IPS-18a (cell line): ENCODE measurements at regions not wholly inside any gene's neighbourhood (a gene's known extent, or its start where the extent isn't known, plus 50 kb on each side); places are given as distances from the start of the nearest gene placed in this dataset.

ENCODE experiments used
- H3K27ac ChIP-seq: one replicate; pipeline ENCODE4 v1.5.1; 2013; ENCODE audit warnings: low read length
- H3K27me3 ChIP-seq: one replicate; pipeline ENCODE4 v1.6.1; 2013; ENCODE audit warnings: mild to moderate bottlenecking, low read length; ENCODE audit not compliant: control insufficient read depth, insufficient read depth
- H3K36me3 ChIP-seq: one replicate; pipeline ENCODE4 v1.6.1; 2013; ENCODE audit warnings: low read depth, low read length; ENCODE audit not compliant: control insufficient read depth
- H3K4me1 ChIP-seq: one replicate; pipeline ENCODE4 v1.6.1; 2013; ENCODE audit warnings: low read depth, low read length; ENCODE audit not compliant: control insufficient read depth
- H3K4me3 ChIP-seq: one replicate; pipeline ENCODE4 v1.5.1; 2013; ENCODE audit warnings: low read length
- H3K9ac ChIP-seq: one replicate; pipeline ENCODE4 v1.6.1; 2013; ENCODE audit warnings: mild to moderate bottlenecking, low read length, moderate library complexity
- H3K9me3 ChIP-seq: one replicate; pipeline ENCODE4 v1.6.1; 2013; ENCODE audit warnings: low read depth, low read length; ENCODE audit not compliant: control insufficient read depth

GRCh38 chr9:120110520-120110919, 469.4 kb downstream of the CDK5RAP2 start:
- Histone ChIP-seq H3K27ac (no peak overlapping the region), H3K27me3 (no peaks in the 10 kb centered on the region), H3K9me3 (no peaks in the 10 kb centered on the region), H3K9ac (no peak overlapping the region), H3K4me3 (no peak overlapping the region), H3K4me1 (no peaks in the 10 kb centered on the region), H3K36me3 (no peaks in the 10 kb centered on the region)

GRCh38 chr9:120109242-120109641, 470.7 kb downstream of the CDK5RAP2 start:
- no peaks in the 10 kb centered on the region for H3K9me3 ChIP-seq
- H3K4me3 ChIP-seq: no peak overlapping the region
- no peaks in the 10 kb centered on the region for H3K27me3 ChIP-seq

GRCh38 chr9:120107138-120107537, 472.8 kb downstream of the CDK5RAP2 start:
- no peaks in the 10 kb centered on the region for H3K36me3 ChIP-seq
- H3K9ac ChIP-seq: no peak overlapping the region
- no peak overlapping the region for H3K4me3 ChIP-seq
- H3K4me1 ChIP-seq: no peaks in the 10 kb centered on the region
- H3K9me3 ChIP-seq: no peaks in the 10 kb centered on the region
- no peaks in the 10 kb centered on the region for H3K27me3 ChIP-seq
- no peak overlapping the region for H3K27ac ChIP-seq

More at GRCh38 chr9:120109242-120109641, 470.7 kb downstream of the CDK5RAP2 start:
- no peak overlapping the region for H3K27ac ChIP-seq
- no peak overlapping the region for H3K9ac ChIP-seq
- no peaks in the 10 kb centered on the region for H3K36me3 ChIP-seq
- H3K4me1 ChIP-seq: no peaks in the 10 kb centered on the region

GRCh38 chr9:120104771-120105170, 475.2 kb downstream of the CDK5RAP2 start:
- no peaks in the 10 kb centered on the region for H3K27me3 ChIP-seq
- no peak overlapping the region for H3K27ac ChIP-seq
- H3K4me3 ChIP-seq: no peak overlapping the region
- H3K4me1 ChIP-seq: no peaks in the 10 kb centered on the region
- no peaks in the 10 kb centered on the region for H3K9me3 ChIP-seq
- no peaks in the 10 kb centered on the region for H3K36me3 ChIP-seq
- no peak overlapping the region for H3K9ac ChIP-seq

- no peaks in the 10 kb centered on the region for H3K27me3 ChIP-seq
- no peak overlapping the region for H3K27ac ChIP-seq
- H3K4me3 ChIP-seq: no peak overlapping the region
- H3K36me3 ChIP-seq: no peaks in the 10 kb centered on the region
- H3K9me3 ChIP-seq: no peaks in the 10 kb centered on the region
- H3K9ac ChIP-seq: no peak overlapping the region
- H3K4me1 ChIP-seq: peaks cover 12% of the 10 kb centered on the region
Measured at GRCh38 chr9:120100595-120100994, 479.4 kb downstream of the CDK5RAP2 start.

GRCh38 chr9:120099065-120099464, 480.9 kb downstream of the CDK5RAP2 start:
- H3K36me3 ChIP-seq: no peaks in the 10 kb centered on the region
- peaks cover 12% of the 10 kb centered on the region for H3K4me1 ChIP-seq
- H3K9me3 ChIP-seq: no peaks in the 10 kb centered on the region
- H3K4me3 ChIP-seq: no peak overlapping the region
- no peak overlapping the region for H3K9ac ChIP-seq
- no peaks in the 10 kb centered on the region for H3K27me3 ChIP-seq
- H3K27ac ChIP-seq: no peak overlapping the region

- H3K9me3 ChIP-seq: no peaks in the 10 kb centered on the region
- H3K4me3 ChIP-seq: no peak overlapping the region
- H3K9ac ChIP-seq: no peak overlapping the region
- no peaks in the 10 kb centered on the region for H3K36me3 ChIP-seq
- H3K27me3 ChIP-seq: no peaks in the 10 kb centered on the region
- H3K4me1 ChIP-seq: peaks cover 12% of the 10 kb centered on the region
- no peak overlapping the region for H3K27ac ChIP-seq
Measured at GRCh38 chr9:120098584-120098983, 481.4 kb downstream of the CDK5RAP2 start.

- Histone ChIP-seq H3K36me3 (no peaks in the 10 kb centered on the region), H3K27ac (no peak overlapping the region), H3K4me1 (peaks cover 8% of the 10 kb centered on the region), H3K4me3 (no peak overlapping the region), H3K9ac (no peak overlapping the region), H3K9me3 (no peaks in the 10 kb centered on the region), H3K27me3 (no peaks in the 10 kb centered on the region)
Measured at GRCh38 chr9:120091206-120091605, 488.8 kb downstream of the CDK5RAP2 start.

- Histone ChIP-seq H3K4me3 (no peak overlapping the region), H3K9me3 (no peaks in the 10 kb centered on the region), H3K36me3 (no peaks in the 10 kb centered on the region), H3K27ac (no peak overlapping the region), H3K9ac (no peak overlapping the region), H3K4me1 (peaks cover 8% of the 10 kb centered on the region), H3K27me3 (no peaks in the 10 kb centered on the region)
Measured at GRCh38 chr9:120080849-120081248, 499.1 kb downstream of the CDK5RAP2 start.

- H3K4me1 ChIP-seq: peaks cover 4% of the 10 kb centered on the region
- H3K9ac ChIP-seq: no peak overlapping the region
- H3K27me3 ChIP-seq: no peaks in the 10 kb centered on the region
- H3K27ac ChIP-seq: no peak overlapping the region
- H3K9me3 ChIP-seq: no peaks in the 10 kb centered on the region
- no peak overlapping the region for H3K4me3 ChIP-seq
- H3K36me3 ChIP-seq: no peaks in the 10 kb centered on the region
Measured at GRCh38 chr9:120078112-120078511, 501.9 kb downstream of the CDK5RAP2 start.

GRCh38 chr9:120071760-120072159, 508.2 kb downstream of the CDK5RAP2 start:
- Histone ChIP-seq H3K9me3 (no peaks in the 10 kb centered on the region), H3K27ac (no peak overlapping the region), H3K36me3 (no peaks in the 10 kb centered on the region), H3K27me3 (no peaks in the 10 kb centered on the region), H3K4me1 (no peaks in the 10 kb centered on the region), H3K4me3 (no peak overlapping the region), H3K9ac (no peak overlapping the region)

- no peak overlapping the region for H3K9ac ChIP-seq
Measured at GRCh38 chr9:120066315-120066714, 513.7 kb downstream of the CDK5RAP2 start.

More at GRCh38 chr9:120066315-120066714, 513.7 kb downstream of the CDK5RAP2 start:
- no peaks in the 10 kb centered on the region for H3K9me3 ChIP-seq
- no peaks in the 10 kb centered on the region for H3K4me1 ChIP-seq
- H3K27me3 ChIP-seq: no peaks in the 10 kb centered on the region
- no peaks in the 10 kb centered on the region for H3K36me3 ChIP-seq
- no peak overlapping the region for H3K27ac ChIP-seq
- H3K4me3 ChIP-seq: no peak overlapping the region
